ENCODE measurements at regions not wholly inside any gene's neighbourhood (a gene's known extent, or its start where the extent isn't known, plus 50 kb on each side); places are given as distances from the start of the nearest gene placed in this dataset.

GRCh38 chr13:75231235-75231634 is 250.7 kb downstream of the TBC1D4 start:
- intact Hi-C loops (cut with DNase I) = no loop called here
- ATAC-seq = no peak

GRCh38 chr13:75226733-75227435 is 255.1 kb downstream of the TBC1D4 start:
- DNase-seq (no peak), ATAC-seq (peak in 1 of 2 donors; percentile 53)
- intact Hi-C loops (cut with DNase I) = loop anchor here in 1 of 2 donors (10.0 kb wide), 1 partner anchor 1472 kb away; no protein-coding TSS in a partner anchor

More at GRCh38 chr13:75231235-75231634, 250.7 kb downstream of the TBC1D4 start:
- DNase-seq = no peak

DNA sequence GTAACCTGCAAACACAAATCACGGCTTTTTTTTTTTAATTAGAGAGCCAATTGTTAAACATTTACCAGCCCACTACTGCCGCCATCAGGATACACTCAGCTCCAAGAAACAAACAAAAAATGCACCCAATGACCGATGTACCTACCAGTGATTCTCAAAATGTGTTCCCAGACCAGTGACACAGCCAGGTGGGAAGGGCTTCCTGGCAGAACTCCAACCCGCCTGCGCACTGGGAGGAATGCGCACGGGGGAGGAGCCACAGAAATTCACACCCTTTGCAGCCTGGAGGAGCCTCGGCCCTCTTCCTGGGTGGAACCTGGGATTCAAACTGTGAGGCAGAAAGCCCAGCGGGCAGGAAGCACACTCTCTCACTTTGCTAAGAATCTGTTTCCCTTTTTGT is 255.9 kb downstream of the TBC1D4 start:
- ATAC-seq (no peak), DNase-seq (no peak)
- intact Hi-C loops (cut with DNase I) = loop anchor here in 1 of 2 donors (10.0 kb wide), 1 partner anchor 1471 kb away; no protein-coding TSS in a partner anchor

DNA sequence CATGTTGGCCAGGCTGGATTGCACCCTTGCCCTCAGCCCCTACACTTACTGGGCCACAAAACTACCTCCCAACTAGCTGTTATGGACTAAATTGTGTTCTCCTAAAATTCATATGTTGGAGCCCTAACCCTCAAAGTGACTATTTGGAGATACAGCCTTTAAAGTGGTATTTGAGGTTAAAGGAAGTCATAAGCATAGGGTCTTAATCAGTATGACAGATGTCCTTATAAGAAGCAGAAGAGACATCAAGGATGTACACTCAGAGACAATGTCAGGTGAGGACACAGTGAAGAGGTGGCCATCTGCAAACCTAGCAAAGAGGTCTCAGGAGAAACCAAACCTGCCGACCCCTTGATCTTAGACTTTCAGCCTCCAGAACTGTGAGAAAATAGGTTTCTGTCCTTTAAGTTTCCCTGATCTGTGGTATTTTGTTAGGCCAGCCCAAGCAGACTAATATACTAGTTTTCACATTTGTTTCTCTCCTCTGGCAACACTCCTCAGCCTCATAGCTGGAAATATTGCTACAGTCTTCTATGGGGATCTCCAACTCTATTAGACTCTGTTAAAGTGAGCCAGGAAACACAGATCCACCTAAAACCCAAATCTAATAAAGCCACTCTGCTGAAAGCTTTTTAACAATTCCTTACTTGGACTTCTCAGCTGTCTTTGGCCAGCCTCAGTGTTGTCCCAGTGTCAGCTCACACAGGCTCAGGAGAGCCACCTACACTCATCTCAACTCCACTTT is 256.5 kb downstream of the TBC1D4 start:
- no peak for ATAC-seq
- intact Hi-C loops (cut with DNase I) = loop anchor here in 1 of 2 donors (10.0 kb wide), 1 partner anchor 1471 kb away; no protein-coding TSS in a partner anchor
- no peak for DNase-seq

DNA sequence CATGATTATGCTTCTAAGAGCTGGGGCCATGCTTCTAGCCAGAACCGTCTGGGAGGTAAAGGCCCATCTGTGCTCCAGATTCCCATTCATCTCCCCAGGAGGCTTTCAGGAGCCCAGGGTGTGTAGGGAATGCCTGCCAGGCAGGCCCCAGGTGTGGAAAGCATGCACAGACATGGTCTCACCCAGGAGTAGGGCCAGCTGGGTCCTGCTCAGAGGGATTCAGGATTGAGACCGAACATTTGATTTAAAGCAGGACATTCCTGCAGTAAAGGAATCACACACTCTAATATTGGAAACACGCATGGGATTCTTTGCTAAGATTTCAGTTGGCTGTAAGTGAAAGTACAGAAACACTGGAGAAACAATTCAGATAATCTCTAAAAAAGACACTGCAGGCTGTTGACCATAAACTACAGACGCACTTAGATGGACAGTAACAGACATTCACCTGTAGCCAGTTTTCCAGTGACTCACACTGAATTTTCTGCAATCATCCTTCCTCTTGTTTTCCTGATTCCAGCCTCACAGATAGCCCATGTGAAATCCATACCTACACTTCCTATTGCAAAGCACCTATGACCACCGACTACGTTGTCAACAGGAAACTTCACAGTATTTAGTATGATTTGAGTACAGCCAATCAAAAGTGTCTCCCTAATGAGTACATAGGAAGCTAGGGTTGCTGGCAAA is 257.8 kb downstream of the TBC1D4 start:
- DNase-seq (no peak), ATAC-seq (no peak)
- intact Hi-C loops (cut with DNase I) = loop anchor here in 1 of 2 donors (10.0 kb wide), 1 partner anchor 1469 kb away; no protein-coding TSS in a partner anchor

DNA sequence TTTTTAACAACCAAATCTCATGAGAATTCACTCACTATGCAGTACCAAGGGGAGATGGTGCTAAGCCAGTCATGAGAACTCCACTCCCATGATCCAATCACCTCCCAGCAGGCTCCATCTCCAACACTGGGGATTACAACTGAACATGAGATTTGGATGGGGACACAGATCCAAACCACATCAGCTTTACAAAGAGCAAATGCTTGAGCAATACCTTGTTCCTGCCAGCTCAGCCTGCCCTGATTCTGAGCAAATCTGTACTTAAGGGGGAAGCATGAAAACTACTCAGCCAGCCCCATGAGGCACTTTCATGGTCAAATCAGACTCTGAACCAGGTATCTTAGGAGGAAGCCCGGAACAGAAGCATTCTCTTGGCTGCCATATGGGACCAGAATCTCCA is 259.9 kb downstream of the TBC1D4 start:
- DNase-seq = no peak
- intact Hi-C loops (cut with DNase I) = loop anchor here in 1 of 2 donors (10.0 kb wide), 1 partner anchor 1467 kb away; no protein-coding TSS in a partner anchor
- no peak for ATAC-seq

- DNase-seq (no peak), ATAC-seq (no peak)
- intact Hi-C loops (cut with DNase I) = loop anchor here in 1 of 2 donors (10.0 kb wide), 1 partner anchor 1466 kb away; no protein-coding TSS in a partner anchor
Measured at GRCh38 chr13:75220861-75221260, 261.1 kb downstream of the TBC1D4 start.

DNA sequence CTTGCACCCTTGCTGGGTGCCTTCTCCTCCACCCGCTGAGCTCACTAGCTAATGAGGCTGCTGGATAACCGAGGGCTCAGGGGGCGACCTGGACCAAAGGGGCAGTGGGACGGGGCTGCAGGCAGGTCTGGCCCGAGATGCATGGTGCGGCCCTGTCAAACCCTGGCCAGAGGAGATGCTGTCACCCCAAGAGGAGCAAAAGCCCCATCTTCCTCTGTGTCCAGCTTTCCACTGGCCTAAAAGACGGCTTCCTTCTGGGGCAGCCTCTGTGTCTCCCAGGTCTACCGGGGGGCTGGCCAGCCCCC is 261.8 kb downstream of the TBC1D4 start:
- intact Hi-C loops (cut with DNase I) = loop anchor here in 1 of 2 donors (10.0 kb wide), 1 partner anchor 1465 kb away; no protein-coding TSS in a partner anchor
- ATAC-seq = peak in 1 of 2 donors; percentile 16

GRCh38 chr13:75219479-75220237 is 262.3 kb downstream of the TBC1D4 start:
- intact Hi-C loops (cut with DNase I) = loop anchor here in 1 of 2 donors (10.0 kb wide), 2 partner anchors 1385 to 1465 kb away; no protein-coding TSS in a partner anchor
- peak; percentile 93 to 97 for ATAC-seq
- peak; percentile 83 for DNase-seq

More for the DNA sequence above, 261.8 kb downstream of the TBC1D4 start:
- DNase-seq = no peak

GRCh38 chr13:75217949-75218348 is 264.0 kb downstream of the TBC1D4 start:
- DNase-seq (no peak), ATAC-seq (peak in 1 of 2 donors; percentile 40)
- intact Hi-C loops (cut with DNase I) = loop anchor here in 1 of 2 donors (10.0 kb wide), 1 partner anchor 1383 kb away; no protein-coding TSS in a partner anchor

DNA sequence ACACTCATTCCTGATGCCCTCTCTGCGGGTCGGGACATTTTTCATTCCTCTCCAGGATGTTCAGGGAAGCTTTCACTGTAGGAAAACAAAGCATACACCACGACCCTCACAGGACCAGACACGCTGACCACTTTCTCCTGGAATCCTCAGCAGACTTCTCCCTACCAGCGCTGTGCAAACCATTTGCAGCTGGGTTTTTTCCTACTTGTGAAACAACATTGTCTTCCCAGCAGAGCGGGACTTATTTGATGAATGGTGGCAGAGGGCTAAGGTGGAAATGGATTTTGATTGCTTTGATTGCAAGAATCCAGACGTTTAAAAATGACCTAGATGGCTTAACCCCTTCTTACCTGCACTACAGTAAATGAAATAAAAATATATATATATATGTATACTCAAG is 265.9 kb downstream of the TBC1D4 start:
- ATAC-seq = no peak
- intact Hi-C loops (cut with DNase I) = loop anchor here in 1 of 2 donors (10.0 kb wide), 1 partner anchor 1381 kb away; no protein-coding TSS in a partner anchor
- no peak for DNase-seq

- DNase-seq (no peak), ATAC-seq (no peak)
- intact Hi-C loops (cut with DNase I) = loop anchor here in 1 of 2 donors (10.0 kb wide), 1 partner anchor 1380 kb away; no protein-coding TSS in a partner anchor
Measured at GRCh38 chr13:75214846-75215245, 267.1 kb downstream of the TBC1D4 start.

DNA sequence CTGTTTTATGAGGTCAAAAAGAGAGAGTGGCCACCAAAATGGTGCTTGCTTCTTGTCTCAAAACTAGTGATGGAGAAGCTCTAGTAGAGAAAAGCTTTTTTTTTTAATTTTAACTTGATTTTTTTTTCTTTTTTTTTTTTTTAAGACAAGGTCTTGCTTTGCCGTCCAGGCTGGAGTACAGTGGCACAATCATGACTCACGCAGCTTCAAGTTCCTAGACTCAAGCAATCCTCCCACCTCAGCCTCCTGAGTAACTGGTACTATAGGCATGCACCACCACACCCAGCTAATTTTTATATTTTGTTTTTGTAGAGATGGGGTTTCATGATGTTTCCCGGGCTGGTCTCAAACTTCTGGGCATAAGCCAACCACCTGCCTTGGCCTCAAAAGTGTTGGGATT is 279.0 kb downstream of the TBC1D4 start:
- intact Hi-C loops (cut with DNase I) = no loop called here
- DNase-seq = no peak
- ATAC-seq = no peak

GRCh38 chr13:75197803-75198202 is 284.2 kb downstream of the TBC1D4 start:
- DNase-seq = no peak
- intact Hi-C loops (cut with DNase I) = no loop called here
- ATAC-seq = peak in 1 of 2 donors; percentile 33

DNA sequence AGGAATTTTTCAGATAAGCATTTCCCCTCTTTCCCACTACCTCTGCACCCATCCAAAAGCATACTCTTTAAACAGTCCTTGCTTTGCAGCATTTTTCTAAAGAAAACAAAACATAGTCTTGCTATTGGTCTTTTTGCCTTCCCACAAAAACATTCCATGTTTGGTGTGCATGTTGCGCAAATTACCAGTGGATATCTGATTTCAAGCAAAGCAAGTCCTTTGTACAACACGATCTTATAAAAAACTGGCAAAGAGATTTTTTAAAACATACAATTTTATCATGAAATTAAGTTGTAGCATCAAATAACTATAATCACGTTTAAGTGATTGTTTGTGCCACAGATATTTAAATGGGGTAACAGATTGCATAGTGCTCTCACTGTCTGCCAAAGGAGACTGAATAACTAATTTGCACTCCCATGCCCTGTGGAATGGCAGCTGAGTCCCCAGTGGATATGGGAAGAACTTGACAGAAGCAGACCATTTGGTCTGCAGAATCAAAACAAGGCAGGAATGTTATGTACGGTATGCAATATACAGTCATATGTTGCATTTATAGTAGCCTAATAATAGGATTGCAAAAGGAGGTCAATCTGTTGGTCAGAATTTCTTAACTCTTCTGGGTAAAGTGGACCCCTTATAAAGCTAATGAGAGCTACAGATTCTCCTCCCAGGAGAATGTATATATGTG is 285.7 kb downstream of the TBC1D4 start:
- ATAC-seq = no peak
- intact Hi-C loops (cut with DNase I) = no loop called here
- no peak for DNase-seq

DNA sequence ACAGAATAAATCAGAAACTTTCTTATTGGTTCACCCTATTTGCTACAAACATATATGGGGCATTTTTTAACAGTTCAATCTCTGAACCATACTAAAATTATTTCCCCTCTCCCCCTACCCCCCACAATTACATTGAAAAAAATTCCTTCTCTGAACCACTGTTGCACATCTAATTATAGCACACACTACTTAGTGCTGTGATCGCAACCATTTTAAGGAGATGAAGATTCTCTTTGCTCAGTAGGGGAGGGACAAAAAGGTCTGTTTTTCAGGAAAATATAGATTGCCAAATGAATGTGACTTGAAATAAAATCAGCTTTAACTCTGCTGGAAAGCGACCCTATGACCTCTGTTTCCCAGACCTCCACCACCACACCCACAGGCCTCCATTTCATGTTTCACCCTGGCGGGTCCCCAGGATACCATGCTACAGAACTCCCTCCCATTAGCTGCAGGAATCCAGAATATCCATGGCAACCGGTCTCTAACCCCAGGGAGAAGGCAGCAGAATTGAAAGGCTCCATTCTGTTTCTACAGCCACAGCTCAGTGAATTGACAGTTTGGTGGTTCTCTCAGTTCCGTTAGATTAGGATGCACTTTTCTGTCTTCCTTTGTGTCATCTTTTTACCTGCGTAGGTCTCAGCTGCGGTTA is 286.3 kb downstream of the TBC1D4 start:
- intact Hi-C loops (cut with DNase I) = no loop called here
- DNase-seq (no peak), ATAC-seq (peak; percentile 34 to 37)

- intact Hi-C loops (cut with DNase I) = no loop called here
- DNase-seq = no peak
- ATAC-seq = peak; percentile 86 to 87
Measured at GRCh38 chr13:75194717-75195462, 287.1 kb downstream of the TBC1D4 start.
